ENCODE measurements at regions not wholly inside any gene's neighbourhood (a gene's known extent, or its start where the extent isn't known, plus 50 kb on each side); places are given as distances from the start of the nearest gene placed in this dataset.
"Not testable (repeated sequence)": the region's sequence is repeated elsewhere in the genome, so short reads cannot be mapped to it uniquely, and the experiment has no call there.

GRCh38 chr13:90910018-90910639 is 437.4 kb upstream of the MIR17HG start:
- H3K4me1 Mint-ChIP-seq: no peaks in the 10 kb centered on the region
- H3K36me3 Mint-ChIP-seq: no peaks in the 10 kb centered on the region
- peaks cover 8 to 13% (median 9%) of the 10 kb centered on the region in 3 donors for H3K9me3 Mint-ChIP-seq
- H3K27me3 Mint-ChIP-seq: no peaks in the 10 kb centered on the region
- no peak overlapping the region for H3K4me3 Mint-ChIP-seq
- no peak overlapping the region for H3K27ac Mint-ChIP-seq

DNA sequence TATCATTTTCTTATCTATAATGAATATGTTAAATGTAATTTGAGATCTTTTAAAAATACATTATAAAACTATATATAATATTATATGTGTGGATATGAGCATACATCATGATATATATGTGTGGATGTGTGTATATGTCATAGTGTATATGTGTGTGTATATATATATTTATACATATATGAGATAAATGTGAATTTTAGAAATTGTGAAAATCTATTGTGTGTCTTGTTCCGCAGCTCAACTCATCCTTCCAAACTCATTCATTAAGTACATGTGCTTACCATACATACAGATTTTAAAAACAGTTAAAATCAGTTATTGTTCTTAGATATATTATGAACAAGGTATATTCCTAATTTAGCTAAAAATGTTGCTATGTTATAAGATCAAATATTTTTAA is 435.2 kb upstream of the MIR17HG start:
- no peaks in the 10 kb centered on the region for H3K27me3 Mint-ChIP-seq
- H3K36me3 Mint-ChIP-seq: no peaks in the 10 kb centered on the region
- H3K27ac Mint-ChIP-seq: no peak overlapping the region
- peaks cover 2 to 7% (median 6%) of the 10 kb centered on the region in 3 donors for H3K9me3 Mint-ChIP-seq
- H3K4me3 Mint-ChIP-seq: no peak overlapping the region
- H3K4me1 Mint-ChIP-seq: no peaks in the 10 kb centered on the region

DNA sequence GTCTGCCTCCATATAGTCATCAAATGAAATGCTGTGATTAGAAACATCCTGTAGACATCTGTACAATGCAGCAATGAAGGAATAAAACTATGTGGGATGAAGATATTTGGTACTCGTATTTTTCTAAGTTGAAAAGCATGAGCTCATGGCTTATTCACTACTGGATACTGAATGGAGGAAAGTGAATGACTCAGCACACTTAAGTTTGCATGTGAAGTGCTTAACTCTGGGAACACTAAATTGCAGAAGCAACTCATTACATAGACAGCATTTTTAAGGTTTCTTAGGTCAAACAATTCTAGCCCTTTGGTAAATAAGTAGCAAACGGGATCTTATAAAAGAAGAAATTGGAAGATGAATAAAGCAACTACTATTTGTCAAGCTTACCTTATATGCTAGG is 429.0 kb upstream of the MIR17HG start:
- Mint-ChIP-seq H3K27ac (no peak overlapping the region), H3K4me1 (no peaks in the 10 kb centered on the region), H3K4me3 (no peak overlapping the region), H3K27me3 (no peaks in the 10 kb centered on the region), H3K9me3 (peaks cover 0 to 10% (median 0%) of the 10 kb centered on the region in 3 donors), H3K36me3 (no peaks in the 10 kb centered on the region)

DNA sequence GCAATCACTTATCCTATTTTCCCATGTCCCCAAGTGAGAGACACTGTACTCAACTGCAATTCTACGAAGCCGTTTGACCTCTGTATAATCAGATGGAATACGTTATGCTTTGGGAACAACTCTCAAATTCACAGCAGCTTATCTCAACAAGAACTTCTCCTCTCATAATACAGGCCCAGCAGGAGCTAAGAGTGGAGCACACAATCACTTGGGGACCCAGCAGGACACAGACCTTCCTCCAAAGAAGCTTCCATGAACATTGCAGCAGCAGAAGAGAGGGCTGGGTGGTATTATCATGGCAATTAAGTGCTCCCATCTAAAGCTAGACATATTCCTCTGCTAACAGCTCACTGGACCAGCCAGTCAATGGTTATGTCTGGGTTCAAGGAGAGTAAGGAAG is 428.3 kb upstream of the MIR17HG start:
- Mint-ChIP-seq H3K36me3 (no peaks in the 10 kb centered on the region), H3K4me3 (no peak overlapping the region), H3K27me3 (no peaks in the 10 kb centered on the region), H3K27ac (no peak overlapping the region), H3K9me3 (peaks cover 0 to 10% (median 0%) of the 10 kb centered on the region in 3 donors), H3K4me1 (no peaks in the 10 kb centered on the region)

DNA sequence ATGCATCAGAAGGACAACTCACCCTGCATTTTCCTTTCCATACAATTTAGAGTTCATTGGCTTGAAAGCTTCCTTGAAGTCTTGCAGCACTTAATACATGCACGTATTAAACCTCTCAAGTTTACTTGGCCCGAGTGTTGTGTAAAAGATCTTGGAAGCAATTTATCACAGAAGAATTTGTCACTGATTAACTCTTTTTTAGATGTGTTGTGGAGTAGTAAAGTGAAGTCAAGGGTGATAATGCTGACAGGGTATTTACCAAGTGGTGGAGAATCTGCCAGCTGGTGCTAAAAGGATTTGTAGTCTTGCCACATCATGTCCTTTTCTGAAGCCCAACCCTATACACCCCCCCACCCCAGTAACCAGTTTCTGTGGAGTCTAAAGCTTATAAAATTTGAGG is 421.0 kb upstream of the MIR17HG start:
- Mint-ChIP-seq H3K4me1 (no peaks in the 10 kb centered on the region), H3K27me3 (no peaks in the 10 kb centered on the region), H3K36me3 (no peaks in the 10 kb centered on the region), H3K27ac (no peak overlapping the region), H3K9me3 (peaks cover 7 to 12% (median 8%) of the 10 kb centered on the region in 3 donors), H3K4me3 (no peak overlapping the region)

- no peak overlapping the region for H3K27ac Mint-ChIP-seq
- no peak overlapping the region for H3K4me3 Mint-ChIP-seq
- H3K36me3 Mint-ChIP-seq: no peaks in the 10 kb centered on the region
- H3K4me1 Mint-ChIP-seq: no peaks in the 10 kb centered on the region
- H3K27me3 Mint-ChIP-seq: no peaks in the 10 kb centered on the region
- peaks cover 7 to 12% (median 8%) of the 10 kb centered on the region in 3 donors for H3K9me3 Mint-ChIP-seq
Measured at GRCh38 chr13:90928109-90928508, 419.4 kb upstream of the MIR17HG start.

GRCh38 chr13:90933097-90933826 is 414.2 kb upstream of the MIR17HG start:
- peaks cover 2 to 18% (median 10%) of the 10 kb centered on the region in 3 donors for H3K9me3 Mint-ChIP-seq
- no peaks in the 10 kb centered on the region for H3K4me1 Mint-ChIP-seq
- no peaks in the 10 kb centered on the region for H3K27me3 Mint-ChIP-seq
- H3K27ac Mint-ChIP-seq: no peak overlapping the region
- no peaks in the 10 kb centered on the region for H3K36me3 Mint-ChIP-seq
- no peak overlapping the region for H3K4me3 Mint-ChIP-seq

- Mint-ChIP-seq H3K27me3 (no peaks in the 10 kb centered on the region), H3K4me1 (no peaks in the 10 kb centered on the region), H3K36me3 (no peaks in the 10 kb centered on the region), H3K27ac (no peak overlapping the region), H3K9me3 (peaks cover 0 to 12% (median 7%) of the 10 kb centered on the region in 3 donors), H3K4me3 (no peak overlapping the region)
Measured at GRCh38 chr13:90934741-90935140, 412.7 kb upstream of the MIR17HG start.

- Mint-ChIP-seq H3K27ac (no peak overlapping the region), H3K4me1 (no peaks in the 10 kb centered on the region), H3K9me3 (peaks cover 0 to 18% (median 5%) of the 10 kb centered on the region in 3 donors), H3K36me3 (no peaks in the 10 kb centered on the region), H3K4me3 (no peak overlapping the region), H3K27me3 (no peaks in the 10 kb centered on the region)
Measured at GRCh38 chr13:90938848-90939247, 408.6 kb upstream of the MIR17HG start.

GRCh38 chr13:90943946-90944345 is 403.5 kb upstream of the MIR17HG start:
- Mint-ChIP-seq H3K4me3 (no peak overlapping the region), H3K27me3 (no peaks in the 10 kb centered on the region), H3K36me3 (no peaks in the 10 kb centered on the region), H3K9me3 (peaks cover 0 to 14% (median 5%) of the 10 kb centered on the region in 3 donors), H3K4me1 (no peaks in the 10 kb centered on the region), H3K27ac (no peak overlapping the region)

DNA sequence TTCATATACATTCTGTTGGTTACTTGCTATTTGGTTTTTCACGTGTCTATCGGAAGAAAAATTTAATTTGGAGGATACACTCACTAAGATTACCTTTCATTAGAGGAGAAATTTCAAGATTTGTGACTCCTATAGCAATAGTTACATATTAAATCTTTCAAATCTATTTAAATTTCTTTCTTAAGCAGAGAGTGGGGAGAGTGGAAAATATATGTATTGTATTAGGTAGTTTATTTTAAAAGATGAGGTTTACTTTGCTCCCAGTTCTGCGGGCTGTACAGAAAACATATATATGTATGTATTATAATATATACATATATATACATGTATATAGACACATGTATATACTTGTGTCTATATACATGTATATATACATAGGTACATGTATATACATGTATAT is 402.3 kb upstream of the MIR17HG start:
- not testable (repeated sequence) for H3K36me3 Mint-ChIP-seq, H3K27ac Mint-ChIP-seq, H3K4me3 Mint-ChIP-seq, H3K27me3 Mint-ChIP-seq, H3K4me1 Mint-ChIP-seq
- H3K9me3 Mint-ChIP-seq: peaks cover 0 to 16% (median 5%) of the 10 kb centered on the region in 3 donors

GRCh38 chr13:90946125-90946524 is 401.4 kb upstream of the MIR17HG start:
- peaks cover 0 to 17% (median 5%) of the 10 kb centered on the region in 3 donors for H3K9me3 Mint-ChIP-seq
- H3K27ac Mint-ChIP-seq, H3K4me3 Mint-ChIP-seq, H3K27me3 Mint-ChIP-seq, H3K4me1 Mint-ChIP-seq, H3K36me3 Mint-ChIP-seq: not testable (repeated sequence)

- Mint-ChIP-seq H3K4me1 (no peaks in the 10 kb centered on the region), H3K36me3 (no peaks in the 10 kb centered on the region), H3K9me3 (peaks cover 0 to 16% (median 3%) of the 10 kb centered on the region in 3 donors), H3K4me3 (no peak overlapping the region), H3K27me3 (no peaks in the 10 kb centered on the region), H3K27ac (no peak overlapping the region)
Measured at GRCh38 chr13:90947976-90948375, 399.5 kb upstream of the MIR17HG start.

- H3K9me3 Mint-ChIP-seq: peaks cover 0 to 17% (median 3%) of the 10 kb centered on the region in 3 donors
- no peak overlapping the region for H3K27ac Mint-ChIP-seq
- H3K4me3 Mint-ChIP-seq: no peak overlapping the region
- H3K36me3 Mint-ChIP-seq: no peaks in the 10 kb centered on the region
- no peaks in the 10 kb centered on the region for H3K4me1 Mint-ChIP-seq
- no peaks in the 10 kb centered on the region for H3K27me3 Mint-ChIP-seq
Measured at GRCh38 chr13:90950160-90950559, 397.3 kb upstream of the MIR17HG start.

GRCh38 chr13:90951663-90952062 is 395.8 kb upstream of the MIR17HG start:
- Mint-ChIP-seq H3K4me1 (no peaks in the 10 kb centered on the region), H3K9me3 (peaks cover 0 to 17% (median 3%) of the 10 kb centered on the region in 3 donors), H3K27me3 (no peaks in the 10 kb centered on the region), H3K4me3 (no peak overlapping the region), H3K36me3 (no peaks in the 10 kb centered on the region), H3K27ac (no peak overlapping the region)

- Mint-ChIP-seq H3K27ac (no peak overlapping the region), H3K27me3 (no peaks in the 10 kb centered on the region), H3K4me1 (no peaks in the 10 kb centered on the region), H3K36me3 (no peaks in the 10 kb centered on the region), H3K9me3 (peaks cover 0 to 17% (median 3%) of the 10 kb centered on the region in 3 donors), H3K4me3 (no peak overlapping the region)
Measured at GRCh38 chr13:90952326-90952725, 395.2 kb upstream of the MIR17HG start.
